ENCODE measurements at regions not wholly inside any gene's neighbourhood (a gene's known extent, or its start where the extent isn't known, plus 50 kb on each side); places are given as distances from the start of the nearest gene placed in this dataset.

GRCh38 chrX:82070948-82071347 is 869.0 kb downstream of the SH3BGRL start:
- no peak for TF ChIP-seq FOXK2 (IDR thresholded peaks at IDR 0.05)
- no peak for TF ChIP-seq HDGF (IDR thresholded peaks at IDR 0.05; ENCODE audit: borderline replicate concordance)
- TF ChIP-seq ZNF384 (IDR thresholded peaks at IDR 0.05), result no peak
- no peak for TF ChIP-seq SP1 (IDR thresholded peaks at IDR 0.05)
